ENCODE measurements at regions not wholly inside any gene's neighbourhood (a gene's known extent, or its start where the extent isn't known, plus 50 kb on each side); places are given as distances from the start of the nearest gene placed in this dataset.

- no peak for DNase-seq (ENCODE audit: low read depth in 2 of 2)
Observed at GRCh38 chr14:101133068-101133467, 229.5 kb upstream of the RTL1 start.

- no peak for DNase-seq (ENCODE audit: low read depth in 2 of 2)
Observed at GRCh38 chr14:101134161-101134631, 230.7 kb upstream of the RTL1 start.

DNA sequence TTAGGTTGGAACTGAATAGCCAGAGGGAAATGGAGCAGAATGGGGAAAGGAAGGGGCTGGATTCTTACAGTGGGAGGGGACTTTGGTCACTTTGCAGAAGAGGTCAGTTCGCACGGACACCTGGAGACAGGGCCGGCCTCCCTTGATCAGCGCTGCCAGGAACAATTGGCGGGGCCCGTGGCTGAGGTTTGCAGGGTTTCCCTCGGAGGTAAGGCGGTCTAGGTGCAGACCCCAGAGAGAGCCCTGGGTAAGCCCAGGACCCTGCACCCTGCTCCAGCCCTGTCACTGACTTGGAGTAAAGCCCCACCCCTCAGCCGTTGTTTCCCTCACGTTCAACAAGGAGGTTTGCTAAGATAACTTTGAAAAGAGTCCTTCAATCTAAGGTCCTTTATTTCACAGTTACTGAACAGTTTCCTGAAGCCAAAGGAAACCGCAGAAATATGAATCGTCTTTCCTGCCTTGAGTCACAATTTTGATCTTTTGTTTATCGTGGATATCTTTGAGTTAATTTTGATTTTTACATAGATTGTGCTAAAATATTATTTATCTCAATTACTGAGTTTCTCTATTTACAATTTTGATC, 231.4 kb upstream of the RTL1 start:
- DNase-seq (ENCODE audit: low read depth in 2 of 2), result no peak

DNA sequence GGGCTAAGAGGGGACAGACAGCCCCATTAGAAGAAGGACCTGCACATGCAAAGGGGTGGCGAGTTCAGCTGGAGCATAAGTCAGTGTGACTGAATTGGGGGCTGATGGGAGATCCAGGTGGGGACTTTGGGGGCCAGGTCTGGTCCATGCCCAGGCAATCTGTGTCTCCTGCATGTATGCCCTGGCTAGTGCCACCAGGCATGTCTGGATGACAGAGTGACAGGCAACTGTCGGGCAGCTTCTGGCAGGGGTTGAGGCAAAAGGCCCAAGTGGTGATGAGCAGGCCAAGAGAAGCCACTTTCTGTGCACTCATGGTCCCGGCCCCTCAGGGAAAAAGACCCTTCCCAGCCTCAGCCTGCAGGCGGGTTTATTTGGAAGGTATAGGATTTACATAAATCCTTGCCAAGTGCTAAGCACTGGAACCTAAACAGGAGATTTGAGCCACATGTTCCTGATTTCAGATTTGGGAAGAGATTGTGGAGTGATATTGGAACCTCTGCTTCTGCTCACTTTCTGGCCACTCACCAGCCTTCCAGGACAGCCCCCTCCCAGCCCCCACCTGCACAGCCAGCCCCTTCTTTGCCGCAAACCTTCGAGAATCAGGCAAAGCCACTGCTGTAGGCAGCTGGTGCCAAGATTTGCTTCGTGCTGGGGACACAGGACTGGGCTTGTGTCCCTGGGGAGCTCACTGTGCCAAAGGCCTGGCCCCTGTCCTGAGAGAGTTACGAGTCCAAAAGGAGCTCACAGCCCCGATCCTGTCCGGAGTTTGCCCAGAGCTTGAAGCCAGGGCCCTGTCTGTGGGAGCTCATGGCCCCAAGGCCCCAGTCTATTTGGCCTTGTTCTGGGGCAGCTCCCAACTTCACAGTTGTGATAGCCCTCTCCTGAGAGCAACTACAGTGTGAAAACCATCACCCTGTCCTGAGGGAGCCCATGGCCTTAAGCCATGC, 232.5 kb upstream of the RTL1 start:
- DNase-seq (ENCODE audit: low read depth in 2 of 2), result no peak

DNA sequence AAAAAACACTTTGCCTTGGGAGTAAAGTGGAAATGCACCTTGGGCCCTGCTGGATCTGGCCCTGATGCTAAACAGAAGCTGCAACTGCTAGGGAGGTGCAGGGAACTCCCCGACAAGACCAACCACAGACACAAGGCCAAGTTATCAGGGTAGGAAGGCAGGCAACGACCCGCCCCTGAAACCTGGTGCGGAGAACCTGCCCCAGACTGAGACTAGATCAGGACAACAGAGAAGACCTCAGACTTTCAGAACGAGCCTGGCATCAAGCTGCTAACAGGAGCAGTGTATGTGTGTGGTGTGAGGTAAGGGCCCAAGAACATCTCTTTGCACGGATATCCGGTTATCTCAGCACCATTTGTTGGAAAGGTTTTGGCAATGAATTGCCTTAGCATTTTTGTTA, 233.7 kb upstream of the RTL1 start:
- DNase-seq (ENCODE audit: low read depth in 2 of 2), result no peak

- no peak for DNase-seq (ENCODE audit: low read depth in 2 of 2)
Observed at GRCh38 chr14:101147848-101148247, 244.3 kb upstream of the RTL1 start.

- no peak for DNase-seq (ENCODE audit: low read depth in 2 of 2)
Observed at GRCh38 chr14:101150039-101150610, 246.6 kb upstream of the RTL1 start.

GRCh38 chr14:101151226-101151926, 247.9 kb upstream of the RTL1 start:
- no peak for DNase-seq (ENCODE audit: low read depth in 2 of 2)

DNA sequence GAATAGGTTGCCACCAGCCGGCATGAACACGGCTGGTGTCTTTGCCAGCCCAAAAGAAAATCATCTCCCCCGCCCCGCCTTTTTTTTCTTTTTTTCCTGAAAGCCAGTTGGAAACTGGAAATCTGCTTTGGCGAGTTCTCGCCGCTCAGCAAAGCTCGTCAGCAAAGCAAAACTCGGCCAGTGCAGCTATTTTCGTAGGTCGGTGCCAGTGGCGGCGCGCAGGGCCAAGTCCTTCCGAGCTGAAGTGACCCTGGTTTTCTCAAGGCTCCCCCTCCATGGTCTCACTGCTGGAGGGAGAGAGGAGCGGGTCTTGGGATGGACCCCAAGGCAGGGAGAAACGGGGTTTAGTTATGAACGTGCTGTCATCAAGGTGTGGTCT, 248.4 kb upstream of the RTL1 start:
- no peak for DNase-seq (ENCODE audit: low read depth in 2 of 2)

GRCh38 chr14:101152855-101153254, 249.3 kb upstream of the RTL1 start:
- DNase-seq (ENCODE audit: low read depth in 2 of 2), result no peak

DNA sequence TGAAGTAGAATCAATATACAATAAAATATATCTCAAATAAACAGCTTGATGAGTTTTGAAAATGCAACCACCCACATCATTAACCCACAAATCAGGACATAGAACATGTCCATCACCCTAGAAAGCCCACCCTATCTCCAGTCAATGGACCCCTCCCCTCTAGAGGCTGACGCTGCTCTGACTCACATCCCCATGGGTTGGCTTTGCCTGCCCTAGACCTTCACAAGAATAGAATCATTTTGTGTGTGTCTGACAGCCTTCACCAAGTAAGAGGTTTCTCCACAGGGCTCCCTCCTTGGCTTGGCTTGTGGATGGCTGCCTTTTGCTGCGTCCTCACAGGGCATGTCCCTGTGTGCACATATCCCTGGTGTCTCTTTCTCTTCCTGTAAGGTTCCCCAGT, 250.2 kb upstream of the RTL1 start:
- DNase-seq (ENCODE audit: low read depth in 2 of 2), result no peak

GRCh38 chr14:101155575-101155974, 252.1 kb upstream of the RTL1 start:
- no peak for DNase-seq (ENCODE audit: low read depth in 2 of 2)

DNA sequence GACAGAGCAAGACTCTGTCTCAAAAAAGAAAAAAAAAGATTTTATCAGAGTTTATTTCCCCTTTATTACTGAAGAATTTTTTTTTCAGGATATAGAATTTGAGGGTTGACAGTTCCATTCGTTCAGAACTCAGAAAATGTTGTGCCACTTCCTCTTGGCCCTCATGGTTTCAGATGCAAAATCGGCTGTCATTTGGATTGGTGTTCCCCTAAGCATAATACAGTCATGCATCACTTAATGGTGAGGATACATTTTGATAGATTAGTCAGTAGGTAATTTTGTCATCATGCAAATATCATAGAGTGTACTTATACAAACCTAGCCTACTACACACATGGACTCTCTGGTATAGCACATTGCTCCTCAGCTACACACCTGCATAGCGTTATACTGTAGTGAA, 263.9 kb upstream of the RTL1 start:
- no peak for DNase-seq (ENCODE audit: low read depth in 2 of 2)

GRCh38 chr14:101169267-101169666, 265.7 kb upstream of the RTL1 start:
- DNase-seq (ENCODE audit: low read depth in 2 of 2), result no peak

DNA sequence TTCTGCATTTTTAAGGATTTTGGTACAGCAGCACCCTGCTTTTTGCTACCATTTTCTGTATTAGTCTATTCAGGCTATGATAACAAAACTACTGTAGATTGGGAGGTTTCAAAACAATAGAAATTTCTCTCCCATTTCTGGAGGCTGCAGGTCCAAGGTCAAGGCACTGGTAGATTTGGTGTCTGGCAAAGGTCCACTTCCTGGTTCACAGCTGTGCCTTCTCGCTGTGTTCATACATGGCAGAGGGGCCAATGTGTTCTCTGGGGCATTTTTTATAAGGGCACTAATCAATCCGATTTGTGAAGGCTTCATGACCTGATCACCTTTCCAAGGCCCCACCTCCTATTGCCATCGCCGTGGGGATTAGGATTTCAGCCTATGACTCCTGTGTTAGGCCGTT, 268.1 kb upstream of the RTL1 start:
- no peak for DNase-seq (ENCODE audit: low read depth in 2 of 2)

DNA sequence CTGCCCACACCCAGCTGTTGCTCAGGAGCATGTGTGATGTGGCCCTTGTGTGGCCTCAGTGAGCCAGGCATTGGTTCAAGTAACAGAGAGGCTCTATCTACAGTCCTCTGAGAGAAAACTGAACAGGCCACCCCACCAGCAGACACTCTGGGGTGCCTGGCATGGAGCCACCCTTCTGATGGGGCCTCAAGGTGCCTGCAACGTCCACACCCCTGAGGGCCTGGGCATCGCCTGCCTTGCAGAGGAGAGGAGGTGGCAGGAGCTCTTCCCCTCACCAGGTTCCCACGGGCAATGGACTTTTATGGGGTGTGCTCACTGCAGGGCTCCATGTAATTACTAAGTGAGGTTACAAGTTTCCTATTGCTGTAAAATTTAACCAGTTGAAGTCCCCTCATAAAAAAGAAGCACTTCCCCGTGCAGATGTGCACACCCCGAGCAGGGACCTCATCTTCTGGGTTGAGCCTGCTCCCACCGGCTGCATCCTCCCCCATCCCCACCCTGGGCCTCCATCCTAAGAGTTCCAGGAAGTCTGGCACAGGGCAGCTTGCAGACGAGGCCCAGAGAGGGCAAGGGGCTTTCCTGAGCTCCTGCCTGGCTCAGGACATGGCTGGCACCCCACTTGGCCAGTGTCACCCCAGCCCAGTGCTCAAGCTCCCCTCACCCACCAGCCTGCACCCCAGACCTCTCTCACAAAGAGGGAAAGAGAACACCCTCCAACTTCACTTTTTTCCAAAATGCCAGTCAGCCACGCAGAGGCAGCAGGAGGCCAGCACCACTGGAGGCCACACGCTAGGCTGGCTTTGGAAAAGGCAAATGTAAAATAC, 270.4 kb upstream of the RTL1 start:
- DNase-seq (ENCODE audit: low read depth in 2 of 2), result no peak

GRCh38 chr14:101174522-101174838, 271.0 kb upstream of the RTL1 start:
- DNase-seq (ENCODE audit: low read depth in 2 of 2), result no peak

GRCh38 chr14:101174980-101175606, 271.6 kb upstream of the RTL1 start:
- no peak for DNase-seq (ENCODE audit: low read depth in 2 of 2)

- DNase-seq (ENCODE audit: low read depth in 2 of 2), result no peak
Observed at GRCh38 chr14:101175731-101176534, 272.4 kb upstream of the RTL1 start.

- no peak for DNase-seq (ENCODE audit: low read depth in 2 of 2)
Observed at GRCh38 chr14:101176535-101177205, 273.1 kb upstream of the RTL1 start.

Data from stimulated activated CD4-positive, alpha-beta T cell treated with anti-CD3 and anti-CD28 coated beads, Interleukin-4, amount 100 ng/mL, for 48 hours (primary cell).